B cell (primary cell): ENCODE measurements at regions not wholly inside any gene's neighbourhood (a gene's known extent, or its start where the extent isn't known, plus 50 kb on each side); places are given as distances from the start of the nearest gene placed in this dataset.

Experiments
- ATAC-seq: fragments of 200-7000 bp; cut with Tn5 transposase; one replicate; pipeline ENCODE4 v1.10.0; 2021; ENCODE audit warnings: low read depth, mild to moderate bottlenecking, moderate number of reproducible peaks, moderate library complexity
- CTCF ChIA-PET: fragments of 350-600 bp; sonication (Branson Sonifier 250); formaldehyde crosslinking; loops from one replicate; lab custom pipeline; 2021; ENCODE audit warnings: antibody characterized with exemption, inconsistent platforms; lab: Charles Lee
- POLR2A ChIA-PET: fragments of 350-600 bp; sonication (Branson Sonifier 250); formaldehyde crosslinking; loops from one replicate; lab custom pipeline; 2021; ENCODE audit warnings: antibody characterized with exemption; lab: Charles Lee
- DNase-seq: peaks from one replicate; pipeline ENCODE4 v3.0.0; 2013
- H2AFZ ChIP-seq: 2 replicates; pipeline ENCODE4 v1.6.1; 2012; ENCODE audit warnings: mild to moderate bottlenecking, low read depth, low read length; ENCODE audit not compliant: insufficient read depth, poor library complexity, severe bottlenecking
- H3K27ac ChIP-seq, 2 donors: 1 replicate in 1 of 2; 2 replicates in 1 of 2; pipeline ENCODE4 v1.5.1; 2012 to 2013; ENCODE audit warnings: low read length in 2 of 2, mild to moderate bottlenecking in 2 of 2, moderate library complexity in 1 of 2
- H3K27me3 ChIP-seq, 4 experiments: fragments of 200-600 bp in 1 of 4; sonication (generic) in 1 of 4; replicated peaks in 1 of 4; 1 replicate in 2 of 4; 2 replicates in 2 of 4; pipeline versions ENCODE4 v1.6.1 to v1.7.0; 2013 to 2016; ENCODE audit warnings: low read length in 3 of 4, mild to moderate bottlenecking in 2 of 4, mixed read lengths in 1 of 4, moderate library complexity in 1 of 4; ENCODE audit not compliant: insufficient read depth in 4 of 4, control insufficient read depth in 3 of 4; ENCODE audit errors: control extremely low read depth in 1 of 4
- H3K36me3 ChIP-seq, 2 experiments: replicated peaks in 1 of 2; 1 replicate in 1 of 2; 2 replicates in 1 of 2; pipeline versions ENCODE4 v1.6.1 to v1.7.1; 2013; ENCODE audit warnings: low read length in 1 of 2; ENCODE audit not compliant: insufficient read depth in 2 of 2, control insufficient read depth in 1 of 2; ENCODE audit errors: control extremely low read depth in 1 of 2, extremely low read depth in 1 of 2
- H3K4me1 ChIP-seq, 2 donors: fragments of 200-600 bp in 1 of 2; sonication (generic) in 1 of 2; 1 replicate in 1 of 2; 2 replicates in 1 of 2; pipeline versions ENCODE4 v1.5.1 to v1.6.1; 2013 to 2017; ENCODE audit warnings: low read length in 2 of 2; ENCODE audit not compliant: control insufficient read depth in 2 of 2, insufficient read depth in 2 of 2
- H3K4me2 ChIP-seq: replicated peaks from 2 replicates; pipeline ENCODE3; 2012; ENCODE audit warnings: mild to moderate bottlenecking, low read depth, low read length; ENCODE audit not compliant: poor library complexity, severe bottlenecking
- H3K4me3 ChIP-seq, 5 experiments: fragments of 200-600 bp in 1 of 5; sonication (generic) in 1 of 5; 1 replicate in 3 of 5; 2 replicates in 2 of 5; pipeline versions ENCODE4 v1.5.1 to v1.7.0; 2011 to 2016; ENCODE audit warnings: low read length in 4 of 5, mild to moderate bottlenecking in 4 of 5, low read depth in 2 of 5, control low read depth in 1 of 5, moderate library complexity in 1 of 5; ENCODE audit not compliant: insufficient read depth in 1 of 5; ENCODE audit errors: control extremely low read depth in 1 of 5, extremely low read depth in 1 of 5
- H3K79me2 ChIP-seq: fragments of 200-600 bp; sonication (generic); one replicate; pipeline ENCODE4 v1.6.0; 2016; ENCODE audit warnings: low read length; ENCODE audit not compliant: control insufficient read depth, insufficient read depth
- H3K9ac ChIP-seq: fragments of 200-600 bp; sonication (generic); 2 replicates; pipeline ENCODE4 v1.6.1; 2017; ENCODE audit warnings: mild to moderate bottlenecking, low read length, moderate library complexity
- H3K9me3 ChIP-seq, 3 donors: one replicate each; pipeline versions ENCODE4 v1.6.1 to v1.7.1; 2013; ENCODE audit warnings: low read length in 2 of 3; ENCODE audit not compliant: control insufficient read depth in 2 of 3, insufficient read depth in 1 of 3; ENCODE audit errors: control extremely low read depth in 1 of 3
- H4K20me1 ChIP-seq: 2 replicates; pipeline ENCODE4 v1.6.0; 2012; ENCODE audit warnings: mild to moderate bottlenecking, low read length; ENCODE audit not compliant: insufficient read depth, control insufficient read depth, poor library complexity, severe bottlenecking
- H3K27ac Mint-ChIP-seq: one replicate; pipeline ENCODE4 v1.8.0; 2021; ENCODE audit warnings: mixed read lengths
- H3K27me3 Mint-ChIP-seq: one replicate; pipeline ENCODE4 v1.8.0; 2021; ENCODE audit warnings: mixed read lengths
- H3K4me1 Mint-ChIP-seq: one replicate; pipeline ENCODE4 v1.8.0; 2021; ENCODE audit warnings: mixed read lengths
- H3K4me3 Mint-ChIP-seq: one replicate; pipeline ENCODE4 v1.8.0; 2021; ENCODE audit warnings: mixed read lengths
- H3K9me3 Mint-ChIP-seq: one replicate; pipeline ENCODE4 v1.8.0; 2022; ENCODE audit warnings: mixed read lengths; ENCODE audit not compliant: insufficient read depth
- CTCF ChIP-seq: fragments of 200-600 bp; IDR thresholded peaks from one replicate; pipeline ENCODE4 v1.8.0; 2022; ENCODE audit warnings: antibody characterized with exemption, mild to moderate bottlenecking
- EZH2 ChIP-seq: IDR thresholded peaks from 2 replicates; pipeline ENCODE4 v1.6.1; 2012; ENCODE audit warnings: borderline replicate concordance, low read depth, mild to moderate bottlenecking, moderate library complexity, low read length; ENCODE audit not compliant: insufficient read depth, poor library complexity, severe bottlenecking
- WGBS: methylation state at CpG from one replicate; pipeline ENCODE4 v1.1.5; 2013; ENCODE audit warnings: missing lambda C conversion rate; ENCODE audit not compliant: insufficient coverage; 5-methylcytosine and 5-hydroxymethylcytosine counted together
- intact Hi-C: fragments of 100-400 bp; cut with micrococcal nuclease; formaldehyde crosslinking; loops from one replicate; pipeline ENCODE4 v1.10.0; 2022

GRCh38 chr3:7847021-7847420 is 654.6 kb upstream of the LMCD1 start:
- H2AFZ ChIP-seq = no peak overlapping the region
- no peaks in the 10 kb centered on the region for H3K4me1 Mint-ChIP-seq
- no peak overlapping the region for H3K4me3 Mint-ChIP-seq
- CTCF ChIA-PET = no interaction called here
- no peaks in the 10 kb centered on the region for H3K79me2 ChIP-seq
- H3K27me3 ChIP-seq = no peaks in the 10 kb centered on the region
- DNase-seq = no peak
- POLR2A ChIA-PET = no interaction called here
- H3K27ac Mint-ChIP-seq = no peak overlapping the region
- no peaks in the 10 kb centered on the region for H4K20me1 ChIP-seq
- H3K36me3 ChIP-seq = no peaks in the 10 kb centered on the region
- H3K4me2 ChIP-seq = no peak overlapping the region
- H3K4me1 ChIP-seq = no peaks in the 10 kb centered on the region
- no peak overlapping the region for H3K27ac ChIP-seq
- no peak for ATAC-seq
- 40% methylated on average over 1 of the region's 2 CpGs for WGBS
- no peak overlapping the region for H3K4me3 ChIP-seq
- peaks cover 2% of the 10 kb centered on the region for H3K9me3 Mint-ChIP-seq
- intact Hi-C loops = no loop called here
- no peaks in the 10 kb centered on the region for H3K9me3 ChIP-seq
- H3K9ac ChIP-seq = no peak overlapping the region
- TF ChIP-seq CTCF = no peak
- no peak for TF ChIP-seq EZH2
- H3K27me3 Mint-ChIP-seq = no peaks in the 10 kb centered on the region

- ATAC-seq (no peak), DNase-seq (no peak)
- intact Hi-C loops = no loop called here
- Mint-ChIP-seq H3K27me3 (no peaks in the 10 kb centered on the region), H3K27ac (no peak overlapping the region), H3K4me3 (no peak overlapping the region), H3K4me1 (no peaks in the 10 kb centered on the region), H3K9me3 (peaks cover 2% of the 10 kb centered on the region)
- no peaks in the 10 kb centered on the region for H3K27me3 ChIP-seq
- no peaks in the 10 kb centered on the region for H3K79me2 ChIP-seq
- POLR2A ChIA-PET = no interaction called here
- no peaks in the 10 kb centered on the region for H4K20me1 ChIP-seq
- H2AFZ ChIP-seq = no peak overlapping the region
- no peaks in the 10 kb centered on the region for H3K4me1 ChIP-seq
- no peaks in the 10 kb centered on the region for H3K36me3 ChIP-seq
- 93% methylated on average over 2 of the region's 6 CpGs for WGBS
- TF ChIP-seq CTCF = no peak
- H3K4me3 ChIP-seq = no peak overlapping the region
- no peak overlapping the region for H3K4me2 ChIP-seq
- H3K9ac ChIP-seq = no peak overlapping the region
- no peaks in the 10 kb centered on the region for H3K9me3 ChIP-seq
- CTCF ChIA-PET = no interaction called here
- H3K27ac ChIP-seq = no peak overlapping the region
These were observed 654.1 kb upstream of the LMCD1 start for GRCh38 chr3:7847521-7847920.
